ENCODE measurements at regions not wholly inside any gene's neighbourhood (a gene's known extent, or its start where the extent isn't known, plus 50 kb on each side); places are given as distances from the start of the nearest gene placed in this dataset.

DNA sequence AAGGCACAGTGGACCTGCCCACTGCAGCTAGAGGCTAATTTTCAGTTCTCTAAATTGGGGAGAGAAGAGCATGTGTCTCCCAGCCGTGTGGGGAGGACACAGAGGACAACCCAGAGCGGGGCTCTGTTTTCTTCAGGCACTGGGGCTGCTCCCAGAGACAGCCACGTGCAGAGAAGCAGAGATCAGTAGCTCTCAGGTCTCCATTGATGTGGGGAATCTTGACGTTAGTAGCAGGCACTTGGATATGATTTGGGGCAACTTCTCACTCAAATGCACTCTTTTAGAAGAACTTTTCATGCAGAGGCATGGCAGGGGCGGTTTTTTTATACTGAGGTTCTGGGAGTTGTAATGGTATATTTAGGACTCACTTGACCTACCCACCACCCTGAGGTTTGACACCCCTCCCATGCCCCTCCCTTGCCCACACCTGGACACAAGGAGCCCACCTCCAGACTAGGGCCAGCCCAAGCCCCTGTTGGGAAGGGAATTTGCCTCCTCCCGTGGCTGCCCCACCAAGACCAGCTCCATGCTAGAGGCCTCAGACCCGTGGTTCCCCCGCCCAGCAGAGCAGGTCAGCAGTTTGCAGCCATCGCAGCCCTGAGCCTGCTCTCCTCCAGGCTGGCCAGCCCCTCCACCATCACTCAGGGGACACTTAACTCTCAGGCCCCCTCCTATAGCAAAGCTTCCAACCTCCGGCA, 94.2 kb upstream of the RTL6 start:
- no peak for DNase-seq (ENCODE audit: low read depth)

DNA sequence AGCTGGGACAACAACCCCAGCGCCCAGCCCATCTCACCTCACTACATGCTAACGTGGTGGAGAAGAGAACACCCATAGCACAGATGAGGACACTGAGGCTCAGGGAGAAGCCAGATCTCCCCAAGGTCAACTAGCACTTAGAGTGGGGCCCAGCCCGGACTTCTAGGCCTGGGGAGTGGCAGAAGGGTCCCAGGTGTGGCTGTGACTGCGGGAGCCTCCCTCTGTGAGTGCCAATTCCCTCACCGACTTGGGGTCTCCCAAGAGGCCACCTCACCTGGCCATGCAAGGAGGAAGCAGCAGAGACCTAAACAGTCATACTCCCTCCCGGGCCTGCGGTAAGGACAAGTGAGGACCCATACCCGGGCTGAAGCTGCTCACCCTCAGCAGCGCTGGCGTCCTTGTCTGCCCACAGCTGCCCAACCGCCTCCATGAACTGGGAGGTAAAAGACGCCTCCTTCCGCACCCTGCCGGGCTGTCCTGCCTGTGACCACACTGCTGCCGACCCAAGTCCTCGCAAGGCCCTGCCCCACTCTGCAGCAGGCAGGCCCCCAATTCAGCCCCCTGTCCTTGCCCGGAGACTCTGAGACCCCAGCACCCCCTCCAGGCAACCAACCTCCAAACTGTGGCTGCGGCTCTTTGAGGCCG, 93.2 kb upstream of the RTL6 start:
- DNase-seq (ENCODE audit: low read depth) = no peak

DNA sequence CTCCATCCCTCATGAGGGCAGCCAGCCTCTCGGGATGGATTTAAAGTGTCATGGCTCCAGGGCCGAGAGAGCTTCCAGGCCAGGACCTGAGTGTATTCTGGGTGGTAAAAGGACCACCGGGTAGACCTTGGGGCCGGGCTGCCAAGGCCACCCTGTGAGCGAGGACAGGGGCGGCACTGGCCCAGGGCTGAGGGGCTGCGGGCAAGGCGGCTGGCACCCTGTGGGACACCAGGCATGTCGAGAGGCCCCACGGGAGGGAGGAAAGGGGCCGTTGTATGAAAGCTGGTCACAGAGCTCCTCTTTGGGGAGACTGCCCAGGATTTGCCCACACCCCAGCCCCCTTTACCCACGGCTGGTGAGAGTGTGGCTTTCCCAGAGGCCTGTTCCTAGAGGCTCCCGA, 92.3 kb upstream of the RTL6 start:
- no peak for DNase-seq (ENCODE audit: low read depth)

DNA sequence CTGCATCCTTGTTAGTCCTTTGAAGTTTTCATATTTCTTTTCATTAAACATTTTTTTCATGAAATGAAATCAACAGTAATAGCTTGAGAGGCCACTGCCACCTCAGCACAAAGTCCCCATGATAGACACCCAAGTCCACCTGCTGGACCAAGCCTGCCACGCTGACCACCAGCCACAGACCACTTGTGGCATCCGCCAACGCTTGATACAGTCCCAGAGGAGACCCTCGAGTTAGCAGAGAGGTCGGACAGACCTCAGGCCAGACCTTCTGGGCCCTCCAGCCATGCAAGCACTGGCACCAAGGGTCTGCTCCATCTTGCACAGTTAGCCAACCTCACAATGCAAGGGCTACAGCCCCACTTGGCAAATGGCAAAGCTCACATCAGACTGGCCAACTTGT, 91.8 kb upstream of the RTL6 start:
- DNase-seq (ENCODE audit: low read depth) = no peak

DNA sequence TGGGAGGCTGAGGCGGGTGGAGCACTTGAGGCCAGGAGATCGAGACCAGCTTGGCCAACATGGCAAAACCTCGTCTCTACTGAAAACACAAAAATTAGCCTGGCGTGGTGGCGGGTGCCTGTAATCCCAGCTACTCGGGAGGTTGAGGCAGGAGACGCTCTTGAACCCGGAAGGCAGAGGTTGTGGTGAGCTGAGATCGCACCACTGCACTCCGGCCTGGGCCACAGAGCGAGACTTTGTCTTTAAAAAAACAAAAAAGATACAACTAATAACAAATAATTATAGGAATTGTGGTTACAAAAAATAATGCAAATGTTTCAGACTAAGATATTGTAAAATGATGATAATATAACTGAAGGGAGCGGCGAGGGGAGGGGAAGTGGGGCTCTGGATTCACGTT, 90.3 kb upstream of the RTL6 start:
- DNase-seq (ENCODE audit: low read depth) = no peak

DNA sequence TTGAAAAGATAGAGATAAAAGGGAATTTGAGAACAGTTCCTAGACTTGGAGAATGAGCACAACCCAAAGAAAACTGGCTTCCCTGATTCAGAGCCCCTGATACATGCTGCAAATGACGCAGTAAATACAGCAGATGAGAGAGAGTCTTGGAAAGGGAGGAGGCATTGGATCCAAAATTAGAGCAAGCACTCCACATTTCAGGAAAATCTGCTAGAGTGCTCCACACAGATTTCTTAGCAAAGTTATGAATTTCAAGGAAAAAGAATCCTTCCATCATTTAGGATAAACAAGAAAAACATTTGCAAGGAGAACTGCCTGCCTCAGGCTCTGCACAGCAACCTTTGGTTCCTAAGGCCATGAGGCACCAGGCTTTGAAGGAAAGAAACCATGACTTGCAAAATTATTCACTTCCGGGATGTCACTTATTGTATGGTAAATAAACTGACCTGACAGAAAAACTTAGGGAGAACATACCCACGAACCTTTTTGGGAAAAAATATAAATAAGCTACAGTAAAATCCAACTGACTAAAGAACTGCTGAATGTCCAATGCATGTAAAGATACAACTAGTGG, 89.8 kb upstream of the RTL6 start:
- DNase-seq (ENCODE audit: low read depth) = no peak

DNA sequence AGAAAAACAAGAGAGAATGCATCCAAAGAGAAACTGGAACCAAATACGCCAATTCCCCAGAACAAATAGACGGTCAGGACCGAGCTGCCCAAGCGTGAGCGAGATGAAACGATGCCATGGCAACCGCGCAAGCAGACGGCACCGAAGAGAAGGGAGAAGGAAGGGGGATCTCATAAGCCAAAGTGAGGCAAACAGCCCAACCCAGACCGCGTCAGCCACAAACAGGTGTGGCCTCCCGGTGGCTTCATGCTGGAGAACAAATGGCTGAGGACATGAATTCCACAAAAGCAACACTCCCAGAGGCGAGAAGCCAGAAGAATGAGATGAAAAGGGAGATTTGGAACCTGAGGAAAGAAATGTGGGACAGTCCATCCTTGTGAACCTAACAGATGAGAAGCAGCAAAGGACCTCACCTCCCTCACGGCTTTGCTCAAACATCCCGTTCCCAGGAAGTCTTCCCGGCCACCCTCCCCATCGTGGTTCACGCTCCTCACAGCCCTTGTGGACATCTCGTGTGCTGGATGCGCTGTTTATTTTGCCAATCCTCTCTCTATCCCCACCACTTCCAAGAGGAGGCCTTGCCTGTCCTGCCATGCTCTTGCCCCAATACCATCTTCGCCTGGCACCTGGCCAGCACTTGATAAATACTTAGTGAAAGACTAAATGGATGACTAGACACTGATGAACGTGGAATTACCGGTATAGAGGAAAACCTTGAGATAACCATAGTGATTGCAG, 89.1 kb upstream of the RTL6 start:
- no peak for DNase-seq (ENCODE audit: low read depth)

DNA sequence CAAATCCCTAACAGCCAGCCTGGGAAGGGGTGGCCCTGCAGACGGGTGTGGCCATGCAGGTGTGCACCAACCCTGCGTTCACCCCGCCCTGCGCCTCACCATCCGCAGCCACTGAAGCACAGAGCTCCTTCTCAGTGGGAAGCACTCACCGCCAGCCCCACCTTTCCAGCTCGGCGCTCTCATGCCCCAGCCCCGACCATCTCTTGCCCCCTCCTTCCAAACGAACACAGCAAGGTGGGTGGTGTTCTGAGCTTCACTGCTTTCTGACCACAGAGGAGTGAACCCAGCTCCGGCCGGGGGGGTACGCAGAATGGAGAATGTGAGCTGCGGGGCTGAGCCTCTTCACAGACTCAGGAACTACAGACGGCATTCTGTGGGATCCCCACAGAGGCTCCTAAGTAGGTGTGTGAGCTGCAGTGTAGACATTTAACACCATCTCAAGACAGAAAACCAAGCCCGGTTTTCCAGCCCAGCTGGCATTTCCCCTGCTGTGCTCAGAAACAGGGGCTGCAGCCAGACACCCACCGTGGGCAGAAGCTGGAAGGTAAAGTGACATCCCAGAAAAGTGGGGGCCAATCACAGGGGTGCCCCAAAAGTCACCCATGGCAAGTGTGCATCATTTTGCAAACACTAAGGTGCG, 88.4 kb upstream of the RTL6 start:
- DNase-seq (ENCODE audit: low read depth) = no peak

DNA sequence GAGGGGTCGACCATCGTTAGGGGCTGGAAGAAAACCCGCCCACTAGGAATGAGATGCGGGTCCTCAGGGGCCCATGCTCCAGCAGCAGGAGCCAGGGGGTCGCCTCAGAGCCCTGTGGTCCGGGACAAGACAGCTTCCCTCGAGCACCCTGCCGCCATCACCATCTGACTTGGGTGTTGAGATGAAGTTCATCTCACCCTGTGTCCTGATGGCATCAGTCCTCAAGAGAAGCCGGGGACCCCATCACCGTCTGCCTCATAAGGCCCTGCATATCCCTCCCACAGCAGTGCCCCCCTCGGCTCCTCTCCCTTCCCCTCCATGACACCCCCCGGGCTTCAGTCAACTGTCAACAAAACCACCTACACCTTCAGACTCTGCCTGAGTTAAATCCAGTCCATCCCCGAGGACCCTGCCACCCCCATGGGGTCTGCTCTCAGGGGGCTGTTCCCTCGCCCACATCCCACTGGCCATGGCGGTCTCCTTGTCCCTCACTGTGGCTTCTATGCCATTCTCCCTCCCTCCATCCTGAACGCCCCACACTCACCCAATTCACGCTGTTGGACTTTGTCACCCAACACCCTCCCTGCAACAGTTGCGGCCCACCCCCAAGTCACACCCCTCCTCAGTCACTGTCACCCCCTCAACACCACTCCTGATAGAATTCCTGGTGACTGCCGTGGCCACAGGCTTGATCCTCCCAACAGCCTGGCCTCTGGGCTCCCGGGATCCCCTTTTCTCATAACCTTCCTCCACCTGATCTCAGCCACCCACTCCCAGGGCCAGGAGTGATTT, 87.7 kb upstream of the RTL6 start:
- DNase-seq (ENCODE audit: low read depth) = no peak

DNA sequence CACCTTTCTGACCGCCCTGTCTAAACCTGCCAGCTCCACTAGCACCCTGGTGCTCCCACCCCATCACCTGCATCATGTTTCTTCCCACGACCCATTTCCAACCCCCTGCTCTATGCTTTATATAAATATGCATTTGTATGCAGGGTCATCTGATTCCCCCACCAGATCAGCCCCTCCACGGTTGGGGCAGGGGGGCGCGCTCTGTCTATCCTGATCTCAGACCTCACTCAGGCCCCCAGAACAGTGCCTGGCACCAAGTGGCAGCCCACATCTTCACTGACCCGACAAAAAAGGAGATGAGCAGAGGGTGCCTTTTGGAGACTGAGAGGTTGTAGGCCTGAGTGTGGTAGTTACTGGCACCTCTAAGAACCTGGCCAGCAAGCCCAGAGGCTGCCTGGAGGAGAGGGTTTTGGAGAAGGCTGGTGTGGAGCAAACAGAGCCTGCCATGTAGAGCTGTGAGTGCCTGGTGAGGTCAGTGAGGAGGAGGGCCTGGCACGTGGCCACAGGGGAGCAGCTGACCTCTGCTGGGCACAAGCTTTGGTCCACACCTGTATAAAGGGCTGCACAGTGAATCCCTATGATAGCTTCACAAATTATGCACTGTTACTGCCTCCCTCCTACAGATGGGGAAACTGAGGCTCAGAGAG, 86.3 kb upstream of the RTL6 start:
- no peak for DNase-seq (ENCODE audit: low read depth)

DNA sequence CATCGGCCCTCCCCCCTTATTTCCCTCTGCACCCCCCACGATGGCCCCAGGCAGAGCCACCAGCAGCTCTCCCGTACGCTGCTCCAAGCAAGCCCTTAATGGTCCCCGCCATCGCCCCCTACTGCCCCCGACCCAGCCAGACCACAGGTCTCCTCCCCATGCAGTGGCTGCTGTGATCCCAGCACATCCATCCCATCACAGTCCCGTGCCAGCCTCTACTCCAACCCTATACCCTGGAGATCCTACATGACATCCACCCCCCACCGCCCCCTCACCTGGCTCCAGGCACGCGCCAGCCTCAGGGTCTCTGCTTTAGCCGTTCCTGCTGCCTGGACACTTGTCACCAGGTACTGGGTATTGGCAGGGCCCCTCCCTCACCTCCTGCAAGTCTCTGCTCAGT, 85.8 kb upstream of the RTL6 start:
- DNase-seq (ENCODE audit: low read depth) = no peak

DNA sequence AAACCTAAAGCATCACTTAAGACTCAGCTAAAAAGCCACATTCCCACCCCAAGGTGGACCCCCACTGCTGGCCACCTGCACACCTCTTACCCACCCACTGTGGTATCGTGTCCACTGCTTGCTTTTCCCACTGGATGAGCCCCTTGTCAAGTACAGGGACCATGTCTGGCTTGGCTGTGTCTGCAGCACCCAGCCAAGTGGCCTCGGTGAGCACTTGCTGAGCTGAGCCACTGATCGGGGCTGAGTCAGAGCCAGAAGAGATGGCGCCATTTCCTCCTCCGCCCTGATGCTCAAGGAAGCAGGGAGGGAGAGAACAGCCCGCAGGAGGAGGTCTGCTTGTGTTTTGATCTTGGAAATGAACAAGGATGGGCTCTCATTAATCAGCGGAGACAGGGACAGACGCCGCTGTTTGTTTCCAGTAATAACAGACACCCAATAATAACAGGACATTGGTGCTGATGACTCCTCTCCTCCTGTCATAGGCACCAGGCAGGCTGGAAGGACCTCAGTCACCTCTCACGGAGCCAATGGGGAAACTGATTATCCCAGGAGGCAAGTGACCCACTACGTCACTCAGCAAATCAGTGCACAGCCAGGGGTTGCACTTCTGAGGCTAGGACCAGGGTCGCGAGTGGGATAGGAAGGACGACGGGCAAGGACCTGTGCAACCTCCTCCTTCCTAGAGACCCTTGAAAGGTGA, 85.2 kb upstream of the RTL6 start:
- no peak for DNase-seq (ENCODE audit: low read depth)

DNA sequence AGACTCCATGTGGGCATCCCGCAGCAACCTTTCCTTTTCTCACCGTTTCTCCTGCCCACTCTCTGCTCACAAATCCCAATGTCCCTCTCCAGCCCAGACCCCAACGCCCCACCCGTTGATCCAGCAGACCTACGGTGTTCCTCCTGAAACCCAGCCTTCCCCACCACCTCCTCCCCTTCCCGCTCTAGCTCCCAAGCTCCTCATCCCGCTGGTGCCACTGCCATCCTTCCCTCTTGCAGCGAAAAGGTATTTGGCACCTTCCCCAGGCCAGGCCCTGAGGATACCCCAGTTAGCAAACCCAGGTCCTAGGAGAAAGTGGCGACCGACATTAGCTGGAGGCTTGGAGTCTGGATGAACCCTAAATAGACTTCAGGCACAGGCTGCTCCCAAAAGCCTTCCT, 84.0 kb upstream of the RTL6 start:
- DNase-seq (ENCODE audit: low read depth) = no peak

DNA sequence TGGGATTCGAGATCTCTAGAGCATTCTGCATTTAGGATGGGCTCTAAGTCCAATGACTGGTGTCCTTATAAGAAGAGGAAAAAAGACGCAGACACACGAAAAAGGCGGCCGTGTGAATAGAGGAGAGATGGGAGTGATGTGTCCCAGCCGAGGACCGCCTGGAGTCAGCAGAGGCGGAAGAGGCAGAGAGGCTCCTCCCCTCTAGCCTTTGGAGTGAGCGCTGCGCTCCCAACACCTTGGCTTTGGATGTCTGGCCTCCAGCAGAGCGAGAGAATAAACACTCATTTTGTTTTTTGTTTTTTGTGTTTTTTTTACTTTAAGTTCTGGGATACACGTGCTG, 83.0 kb upstream of the RTL6 start:
- DNase-seq (ENCODE audit: low read depth) = no peak

DNA sequence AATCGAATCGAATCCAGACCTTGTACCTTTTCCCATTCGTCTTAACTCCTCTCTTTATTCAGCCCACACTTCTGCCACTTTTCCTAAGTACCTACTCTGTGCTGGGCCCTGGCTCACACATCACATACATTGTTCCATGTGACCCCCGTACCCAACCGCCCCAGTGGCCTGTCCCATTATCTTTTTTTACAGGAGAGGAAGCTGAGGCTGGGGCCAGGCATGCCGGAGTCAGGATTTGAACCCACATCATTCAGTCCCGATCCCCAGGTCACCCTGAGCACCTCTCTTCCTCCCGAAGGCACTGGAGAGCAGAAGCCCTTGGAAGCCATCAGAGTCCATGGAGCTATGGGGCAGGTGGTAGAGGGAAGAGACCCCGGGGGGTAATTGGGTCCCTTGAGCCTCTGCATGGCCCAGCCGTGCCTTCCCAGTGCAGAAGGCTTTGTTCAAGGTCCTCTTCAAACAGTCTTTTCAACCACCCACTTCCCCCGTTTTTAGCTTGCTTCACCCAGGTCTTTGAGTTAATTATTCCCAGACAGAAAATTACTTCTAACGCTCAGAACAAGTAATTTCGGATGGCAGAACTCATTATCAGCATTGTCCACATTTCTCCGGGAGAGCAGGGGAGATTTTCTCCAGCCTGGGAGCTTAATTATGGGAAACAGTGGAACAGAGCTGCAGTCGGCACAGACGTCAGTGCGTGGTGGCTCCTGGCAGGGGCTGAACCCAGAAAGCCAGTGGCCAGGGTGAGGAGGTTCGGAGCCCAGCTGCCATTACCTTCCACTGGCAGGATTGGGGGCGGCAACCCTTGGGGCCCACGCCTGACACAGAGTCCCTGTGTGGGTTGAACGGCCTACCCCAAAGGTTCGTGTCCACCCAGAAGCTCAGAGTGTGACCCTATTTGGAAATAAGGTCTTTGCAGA, 82.4 kb upstream of the RTL6 start:
- no peak for DNase-seq (ENCODE audit: low read depth)

DNA sequence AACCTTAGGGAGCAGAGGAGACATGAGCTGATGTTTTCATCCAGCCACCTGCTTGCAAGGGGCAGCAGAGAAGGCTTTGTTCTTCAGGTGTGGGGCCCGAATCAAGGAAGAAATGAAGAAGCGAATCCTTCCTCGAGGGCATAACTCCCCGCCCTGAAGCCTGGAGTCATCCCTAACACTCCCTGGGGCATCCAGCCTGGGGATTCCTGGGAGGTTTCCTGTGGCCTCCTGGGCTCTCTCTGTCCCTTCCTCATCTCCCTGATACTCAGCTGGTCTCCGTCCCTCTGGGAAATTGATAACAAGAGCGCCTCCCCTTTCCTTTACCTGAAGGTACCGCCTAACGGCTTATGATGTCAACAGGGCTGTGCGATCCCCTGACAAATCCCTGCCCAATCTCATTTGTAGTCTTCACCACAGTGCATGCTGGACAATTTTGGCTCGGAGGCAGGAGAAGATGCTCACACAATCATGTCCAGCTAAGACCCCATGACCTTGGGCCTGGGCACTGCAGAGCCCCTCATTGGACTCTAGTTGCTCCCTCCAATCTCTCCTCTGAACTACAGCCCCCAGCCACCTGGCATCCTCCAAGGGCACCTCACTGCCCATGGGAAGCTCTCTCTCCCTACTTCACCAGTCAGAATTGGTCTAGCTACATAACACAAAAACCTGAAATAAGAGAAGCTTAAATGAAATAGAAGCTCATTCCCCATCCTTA, 80.6 kb upstream of the RTL6 start:
- no peak for DNase-seq (ENCODE audit: low read depth)

DNA sequence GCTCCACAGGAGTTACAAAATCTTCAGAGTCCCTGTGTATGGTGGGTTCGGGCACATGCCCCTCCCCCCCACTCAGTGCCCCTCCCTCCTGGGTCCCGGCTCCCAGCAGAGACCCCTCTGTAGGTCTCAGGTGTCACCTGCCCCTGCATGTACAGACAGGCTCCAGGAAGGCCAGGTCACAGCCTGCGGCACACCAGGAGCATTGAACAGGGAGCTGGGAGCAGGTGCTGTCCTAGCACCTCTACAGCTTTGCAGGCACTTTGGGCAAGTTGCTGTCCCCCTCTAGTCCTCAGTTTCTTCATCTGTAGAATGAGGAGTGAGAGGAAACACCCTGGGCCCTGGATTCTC, 80.1 kb upstream of the RTL6 start:
- DNase-seq (ENCODE audit: low read depth) = no peak

DNA sequence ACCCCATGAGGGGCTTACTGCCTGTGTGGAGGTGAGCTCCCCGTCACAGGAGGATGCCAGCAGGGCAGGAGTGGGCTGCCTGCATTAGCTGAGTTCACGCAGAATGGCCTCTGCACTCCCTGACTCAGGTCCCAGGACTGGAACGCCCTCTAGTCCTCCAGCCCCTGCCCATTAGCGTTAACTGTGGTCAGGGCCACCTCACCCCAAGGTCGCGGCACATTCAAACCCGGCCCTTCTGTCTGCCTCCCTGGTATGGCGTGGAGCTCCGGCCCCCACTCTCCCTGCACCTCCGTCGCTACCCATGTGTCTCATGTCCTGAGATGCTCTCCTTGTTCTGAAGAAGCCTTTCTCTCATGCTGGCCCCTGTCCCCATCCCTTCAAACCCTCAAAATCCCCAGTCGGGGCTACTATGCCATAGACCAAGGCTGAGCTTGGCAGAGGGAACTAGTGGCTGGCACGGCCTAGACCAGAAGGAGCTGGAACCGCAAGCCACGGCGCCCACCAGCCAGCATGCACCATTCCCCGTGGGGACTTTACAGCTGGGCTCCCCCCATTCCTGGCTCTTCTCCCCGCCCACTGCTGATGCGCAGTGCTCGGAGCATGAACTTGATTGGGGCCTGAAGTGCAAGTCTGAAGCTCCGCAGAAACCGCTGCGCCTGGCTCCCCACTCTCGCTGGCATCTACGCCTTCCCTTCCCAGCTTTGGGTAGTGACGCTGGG, 79.5 kb upstream of the RTL6 start:
- no peak for DNase-seq (ENCODE audit: low read depth)
